Endothelial cell of umbilical vein (primary cell): ENCODE measurements at regions not wholly inside any gene's neighbourhood (a gene's known extent, or its start where the extent isn't known, plus 50 kb on each side); places are given as distances from the start of the nearest gene placed in this dataset.

Experiments
- CTCF ChIP-seq, 2 donors: IDR thresholded peaks; 1 replicate in 1 of 2; 2 replicates in 1 of 2; pipeline ENCODE4 v1.5.1; 2011; ENCODE audit warnings: low read length in 2 of 2, mild to moderate bottlenecking in 2 of 2, moderate library complexity in 2 of 2, control low read depth in 1 of 2, inconsistent platforms in 1 of 2, low read depth in 1 of 2; ENCODE audit not compliant: insufficient read depth in 1 of 2; ENCODE audit errors: extremely low read depth in 1 of 2
- EZH2 ChIP-seq: IDR thresholded peaks from 2 replicates; pipeline ENCODE4 v1.6.1; 2012; ENCODE audit warnings: borderline replicate concordance, low read depth, mild to moderate bottlenecking, moderate library complexity, low read length, inconsistent platforms; ENCODE audit not compliant: severe bottlenecking

- TF ChIP-seq CTCF (IDR thresholded peaks at IDR 0.05; ENCODE audit: extremely low read depth in 1 of 2, insufficient read depth in 1 of 2, low read depth in 1 of 2, low read length in 2 of 2) (no peak), EZH2 (no peak)
Measured at GRCh38 chr19:31559494-31559893, 210.3 kb upstream of the TSHZ3 start.
